ENCODE measurements at regions not wholly inside any gene's neighbourhood (a gene's known extent, or its start where the extent isn't known, plus 50 kb on each side); places are given as distances from the start of the nearest gene placed in this dataset.

GRCh38 chr3:110732420-110732819 lies 339.2 kb upstream of the NECTIN3 start:
- no peak for DNase-seq

GRCh38 chr3:110733045-110733444 lies 338.6 kb upstream of the NECTIN3 start:
- no peak for DNase-seq

- DNase-seq: no peak
Observed at GRCh38 chr3:110734524-110734923, 337.1 kb upstream of the NECTIN3 start.

- DNase-seq: no peak
Observed at GRCh38 chr3:110736332-110736731, 335.3 kb upstream of the NECTIN3 start.

- no peak for DNase-seq
Observed at GRCh38 chr3:110738531-110738930, 333.1 kb upstream of the NECTIN3 start.

- no peak for DNase-seq
Observed at GRCh38 chr3:110741891-110742290, 329.7 kb upstream of the NECTIN3 start.

GRCh38 chr3:110743202-110743601 lies 328.4 kb upstream of the NECTIN3 start:
- DNase-seq: no peak

GRCh38 chr3:110743984-110744383 lies 327.6 kb upstream of the NECTIN3 start:
- DNase-seq: no peak

GRCh38 chr3:110744723-110745122 lies 326.9 kb upstream of the NECTIN3 start:
- no peak for DNase-seq

GRCh38 chr3:110749006-110749405 lies 322.6 kb upstream of the NECTIN3 start:
- no peak for DNase-seq

- DNase-seq: no peak
Observed at GRCh38 chr3:110750201-110750600, 321.4 kb upstream of the NECTIN3 start.

- no peak for DNase-seq
Observed at GRCh38 chr3:110752307-110752706, 319.3 kb upstream of the NECTIN3 start.

GRCh38 chr3:110753516-110753915 lies 318.1 kb upstream of the NECTIN3 start:
- DNase-seq: no peak

GRCh38 chr3:110754212-110754916 lies 317.3 kb upstream of the NECTIN3 start:
- DNase-seq: no peak

- DNase-seq: no peak
Observed at GRCh38 chr3:110755345-110755744, 316.3 kb upstream of the NECTIN3 start.

GRCh38 chr3:110756705-110757104 lies 314.9 kb upstream of the NECTIN3 start:
- no peak for DNase-seq

GRCh38 chr3:110758208-110758607 lies 313.4 kb upstream of the NECTIN3 start:
- DNase-seq: no peak

- no peak for DNase-seq
Observed at GRCh38 chr3:110767156-110767555, 304.5 kb upstream of the NECTIN3 start.

- DNase-seq: no peak
Observed at GRCh38 chr3:110767838-110768237, 303.8 kb upstream of the NECTIN3 start.

- DNase-seq: no peak
Observed at GRCh38 chr3:110773413-110773954, 298.1 kb upstream of the NECTIN3 start.

- no peak for DNase-seq
Observed at GRCh38 chr3:110774496-110775265, 296.9 kb upstream of the NECTIN3 start.

GRCh38 chr3:110779581-110779980 lies 292.0 kb upstream of the NECTIN3 start:
- no peak for DNase-seq

- no peak for DNase-seq
Observed at GRCh38 chr3:110783541-110783940, 288.1 kb upstream of the NECTIN3 start.

- DNase-seq: no peak
Observed at GRCh38 chr3:110788794-110789193, 282.8 kb upstream of the NECTIN3 start.
